GM23248 (cell line): ENCODE measurements at regions not wholly inside any gene's neighbourhood (a gene's known extent, or its start where the extent isn't known, plus 50 kb on each side); places are given as distances from the start of the nearest gene placed in this dataset.

ENCODE experiments used
- EZH2 ChIP-seq: fragments of 200-600 bp; sonication (generic); IDR thresholded peaks from 2 replicates; pipeline ENCODE4 v1.6.1; 2018; ENCODE audit warnings: antibody characterized with exemption, mild to moderate bottlenecking; ENCODE audit not compliant: insufficient read depth, poor library complexity, severe bottlenecking
- EZH2phosphoT487 ChIP-seq: fragments of 200-600 bp; sonication (generic); IDR thresholded peaks from 2 replicates; pipeline ENCODE4 v1.6.1; 2018; ENCODE audit warnings: antibody characterized with exemption, moderate library complexity, mild to moderate bottlenecking, low read depth; ENCODE audit not compliant: insufficient read depth

GRCh38 chr2:239742377-239742776 is 282.8 kb downstream of the NDUFA10 start:
- TF ChIP-seq EZH2 (no peak), EZH2phosphoT487 (no peak)
